ENCODE measurements at regions not wholly inside any gene's neighbourhood (a gene's known extent, or its start where the extent isn't known, plus 50 kb on each side); places are given as distances from the start of the nearest gene placed in this dataset.

- no peak for DNase-seq
Measured at GRCh38 chr3:80263260-80263659, 495.5 kb upstream of the ROBO1 start.

GRCh38 chr3:80261082-80261481 lies 493.3 kb upstream of the ROBO1 start:
- no peak for DNase-seq

GRCh38 chr3:80259736-80260135 lies 491.9 kb upstream of the ROBO1 start:
- no peak for DNase-seq

- DNase-seq = no peak
Measured at GRCh38 chr3:80252113-80252512, 484.3 kb upstream of the ROBO1 start.

- no peak for DNase-seq
Measured at GRCh38 chr3:80247766-80248165, 480.0 kb upstream of the ROBO1 start.

GRCh38 chr3:80244390-80244789 lies 476.6 kb upstream of the ROBO1 start:
- DNase-seq = no peak

- DNase-seq = no peak
Measured at GRCh38 chr3:80241791-80242190, 474.0 kb upstream of the ROBO1 start.

GRCh38 chr3:80239301-80239700 lies 471.5 kb upstream of the ROBO1 start:
- no peak for DNase-seq

GRCh38 chr3:80238606-80239005 lies 470.8 kb upstream of the ROBO1 start:
- no peak for DNase-seq

- DNase-seq = no peak
Measured at GRCh38 chr3:80238152-80238551, 470.4 kb upstream of the ROBO1 start.

GRCh38 chr3:80234706-80235105 lies 466.9 kb upstream of the ROBO1 start:
- no peak for DNase-seq

- DNase-seq = no peak
Measured at GRCh38 chr3:80233576-80233975, 465.8 kb upstream of the ROBO1 start.

- DNase-seq = no peak
Measured at GRCh38 chr3:80232760-80233159, 465.0 kb upstream of the ROBO1 start.

- no peak for DNase-seq
Measured at GRCh38 chr3:80230962-80231361, 463.2 kb upstream of the ROBO1 start.

GRCh38 chr3:80227216-80227615 lies 459.4 kb upstream of the ROBO1 start:
- DNase-seq = no peak

- no peak for DNase-seq
Measured at GRCh38 chr3:80215191-80215590, 447.4 kb upstream of the ROBO1 start.

- DNase-seq = no peak
Measured at GRCh38 chr3:80213086-80213485, 445.3 kb upstream of the ROBO1 start.

- DNase-seq = no peak
Measured at GRCh38 chr3:80192936-80193335, 425.1 kb upstream of the ROBO1 start.

GRCh38 chr3:80190051-80190450 lies 422.3 kb upstream of the ROBO1 start:
- no peak for DNase-seq

- DNase-seq = no peak
Measured at GRCh38 chr3:80187981-80188380, 420.2 kb upstream of the ROBO1 start.

- no peak for DNase-seq
Measured at GRCh38 chr3:80159990-80160506, 392.2 kb upstream of the ROBO1 start.

- no peak for DNase-seq
Measured at GRCh38 chr3:80158332-80158731, 390.5 kb upstream of the ROBO1 start.

GRCh38 chr3:80157546-80157945 lies 389.7 kb upstream of the ROBO1 start:
- DNase-seq = no peak

GRCh38 chr3:80152692-80153091 lies 384.9 kb upstream of the ROBO1 start:
- no peak for DNase-seq

GRCh38 chr3:80142714-80143113 lies 374.9 kb upstream of the ROBO1 start:
- no peak for DNase-seq

GRCh38 chr3:80141557-80141956 lies 373.8 kb upstream of the ROBO1 start:
- DNase-seq = no peak
